ENCODE measurements at regions not wholly inside any gene's neighbourhood (a gene's known extent, or its start where the extent isn't known, plus 50 kb on each side); places are given as distances from the start of the nearest gene placed in this dataset.

DNA sequence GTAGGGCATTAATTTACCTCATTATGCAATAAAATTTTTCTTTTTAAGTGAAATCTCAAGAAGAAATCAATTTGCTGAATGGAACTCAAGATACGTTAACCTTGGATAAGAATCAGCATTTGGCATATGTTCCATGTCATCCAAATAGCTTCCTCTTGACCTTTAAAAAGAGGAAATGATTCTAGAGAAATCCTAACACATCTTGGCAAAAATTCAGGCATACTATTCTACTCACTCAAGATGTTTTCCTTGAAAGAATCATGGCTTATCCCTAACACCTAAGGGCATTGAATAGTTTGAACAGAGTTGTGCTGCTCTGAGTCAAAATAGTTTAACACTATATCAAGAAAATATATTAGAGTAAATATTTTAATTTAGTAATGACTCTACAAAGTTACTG is 678.0 kb downstream of the EPHA4 start:
- H3K27ac ChIP-seq = no peak overlapping the region
- intact Hi-C loops (cut with DNase I) = no loop called here
- H3K27me3 ChIP-seq = no peaks in the 10 kb centered on the region
- WGBS, 2 donors = 25 to 30% methylated on average over 1 of the region's 1 CpG
- no peaks in the 10 kb centered on the region for H3K9me3 ChIP-seq
- TF ChIP-seq POLR2A (IDR thresholded peaks at IDR 0.05) = no peak
- TF ChIP-seq, protein P1, sequence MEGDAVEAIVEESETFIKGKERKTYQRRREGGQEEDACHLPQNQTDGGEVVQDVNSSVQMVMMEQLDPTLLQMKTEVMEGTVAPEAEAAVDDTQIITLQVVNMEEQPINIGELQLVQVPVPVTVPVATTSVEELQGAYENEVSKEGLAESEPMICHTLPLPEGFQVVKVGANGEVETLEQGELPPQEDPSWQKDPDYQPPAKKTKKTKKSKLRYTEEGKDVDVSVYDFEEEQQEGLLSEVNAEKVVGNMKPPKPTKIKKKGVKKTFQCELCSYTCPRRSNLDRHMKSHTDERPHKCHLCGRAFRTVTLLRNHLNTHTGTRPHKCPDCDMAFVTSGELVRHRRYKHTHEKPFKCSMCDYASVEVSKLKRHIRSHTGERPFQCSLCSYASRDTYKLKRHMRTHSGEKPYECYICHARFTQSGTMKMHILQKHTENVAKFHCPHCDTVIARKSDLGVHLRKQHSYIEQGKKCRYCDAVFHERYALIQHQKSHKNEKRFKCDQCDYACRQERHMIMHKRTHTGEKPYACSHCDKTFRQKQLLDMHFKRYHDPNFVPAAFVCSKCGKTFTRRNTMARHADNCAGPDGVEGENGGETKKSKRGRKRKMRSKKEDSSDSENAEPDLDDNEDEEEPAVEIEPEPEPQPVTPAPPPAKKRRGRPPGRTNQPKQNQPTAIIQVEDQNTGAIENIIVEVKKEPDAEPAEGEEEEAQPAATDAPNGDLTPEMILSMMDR (IDR thresholded peaks at IDR 0.05) = no peak
- DNase-seq = no peak
- no peaks in the 10 kb centered on the region for H3K4me1 ChIP-seq
- H3K36me3 ChIP-seq = no peaks in the 10 kb centered on the region
- H3K4me3 ChIP-seq = no peak overlapping the region

DNA sequence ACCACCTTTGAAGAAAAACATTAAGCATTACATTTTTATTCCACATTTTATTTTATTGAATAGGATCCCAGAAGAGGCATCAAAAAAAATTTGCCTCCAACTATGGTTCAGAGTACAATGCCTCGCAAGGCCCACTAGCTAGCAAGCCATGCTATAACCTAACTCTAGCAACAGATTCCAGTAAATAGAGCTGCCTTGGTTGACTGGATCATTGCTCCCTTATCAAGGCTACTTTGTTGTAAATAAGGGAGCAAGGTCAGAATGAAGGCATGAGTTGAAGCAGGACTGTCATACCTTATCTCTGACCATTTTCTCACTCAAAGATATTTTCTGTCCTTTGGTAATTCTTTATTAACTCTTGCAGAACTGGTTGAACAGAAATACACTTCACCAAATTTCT is 672.6 kb downstream of the EPHA4 start:
- intact Hi-C loops (cut with DNase I) = no loop called here
- 82 to 93% methylated on average over 1 of the region's 1 CpG for WGBS, 2 donors
- no peaks in the 10 kb centered on the region for H3K4me1 ChIP-seq
- H3K9me3 ChIP-seq = no peaks in the 10 kb centered on the region
- H3K4me3 ChIP-seq = no peak overlapping the region
- peaks cover 0 to 6% (median 0%) of the 10 kb centered on the region in 4 donors for H3K27me3 ChIP-seq
- DNase-seq = no peak
- H3K36me3 ChIP-seq = no peaks in the 10 kb centered on the region
- TF ChIP-seq POLR2A (IDR thresholded peaks at IDR 0.05) = no peak
- TF ChIP-seq, protein P1 (IDR thresholded peaks at IDR 0.05) = no peak
- no peak overlapping the region for H3K27ac ChIP-seq

DNA sequence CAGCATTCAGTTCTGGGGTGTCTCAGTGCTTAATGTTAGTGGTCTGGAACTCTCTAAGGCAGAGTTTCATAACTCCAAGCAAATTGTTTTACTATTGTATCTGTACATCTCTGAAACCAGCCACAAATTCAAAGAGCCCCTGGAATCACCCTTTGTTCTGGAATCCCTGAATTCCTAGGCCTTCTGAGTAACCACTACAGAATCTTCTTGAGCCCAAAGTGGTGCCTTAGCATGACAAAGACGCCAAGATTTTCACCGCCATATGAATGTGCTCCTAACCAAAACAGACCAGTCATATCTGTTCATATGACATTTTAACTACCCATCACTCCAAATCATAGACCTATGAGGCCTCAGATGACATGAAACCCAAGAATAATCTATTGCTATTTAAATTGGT is 668.1 kb downstream of the EPHA4 start:
- H3K9me3 ChIP-seq = no peaks in the 10 kb centered on the region
- H3K4me3 ChIP-seq = no peak overlapping the region
- no peaks in the 10 kb centered on the region for H3K4me1 ChIP-seq
- intact Hi-C loops (cut with DNase I) = no loop called here
- H3K36me3 ChIP-seq = no peaks in the 10 kb centered on the region
- TF ChIP-seq POLR2A (IDR thresholded peaks at IDR 0.05) = no peak
- TF ChIP-seq, protein P1 (IDR thresholded peaks at IDR 0.05) = no peak
- no peak for DNase-seq
- peaks cover 0 to 6% (median 0%) of the 10 kb centered on the region in 4 donors for H3K27me3 ChIP-seq
- 94 to 95% methylated on average over 2 of the region's 2 CpGs for WGBS, 2 donors
- no peak overlapping the region for H3K27ac ChIP-seq

DNA sequence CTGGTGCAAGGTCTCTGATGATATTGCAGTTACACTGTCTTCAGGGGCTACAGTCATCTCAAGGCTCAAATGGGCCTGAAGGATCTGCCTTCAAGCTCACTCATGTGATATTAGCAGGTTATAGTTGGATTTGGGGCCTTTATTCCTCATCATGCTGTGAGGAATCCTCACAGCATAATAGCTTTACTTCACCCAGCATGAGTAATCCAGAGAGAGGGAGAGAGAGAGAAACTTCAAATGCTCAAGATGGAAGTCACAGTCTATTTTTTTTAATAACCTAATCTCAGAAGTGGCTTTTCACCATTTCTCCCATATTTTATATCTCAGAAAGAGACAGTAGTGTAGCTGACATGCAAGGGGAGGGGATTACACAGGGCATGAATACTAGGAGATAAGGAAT is 658.7 kb downstream of the EPHA4 start:
- H3K27ac ChIP-seq = no peak overlapping the region
- intact Hi-C loops (cut with DNase I) = no loop called here
- no peak for DNase-seq
- H3K9me3 ChIP-seq = no peaks in the 10 kb centered on the region
- H3K4me3 ChIP-seq = no peak overlapping the region
- TF ChIP-seq POLR2A (IDR thresholded peaks at IDR 0.05) = no peak
- TF ChIP-seq, protein P1 (IDR thresholded peaks at IDR 0.05) = no peak
- H3K36me3 ChIP-seq = no peaks in the 10 kb centered on the region
- H3K27me3 ChIP-seq = no peaks in the 10 kb centered on the region
- H3K4me1 ChIP-seq = no peaks in the 10 kb centered on the region

DNA sequence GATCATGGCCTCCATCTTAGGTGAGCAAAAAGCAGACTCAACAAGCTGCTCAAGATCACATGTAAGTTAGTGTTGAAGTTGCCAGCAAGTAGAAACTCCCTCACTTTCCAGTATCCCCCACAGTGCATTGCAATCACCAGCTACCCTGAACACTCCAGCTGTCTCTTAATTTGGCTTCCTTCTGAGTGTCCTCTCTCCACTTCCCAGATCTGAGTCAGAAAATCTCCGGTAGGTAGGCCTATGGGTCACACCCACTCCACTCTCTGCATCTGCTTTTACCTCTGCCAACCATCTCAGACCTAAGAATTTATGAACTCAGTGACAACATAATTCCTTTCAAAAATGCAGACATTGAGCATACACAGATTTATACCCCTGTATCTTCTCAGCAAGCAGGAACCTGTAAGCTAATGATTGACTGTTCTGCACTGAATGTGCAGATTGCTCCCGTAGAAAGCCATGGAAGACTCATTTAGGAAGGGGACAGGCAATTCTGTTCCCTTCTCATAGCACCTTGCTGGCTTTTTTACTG is 656.9 kb downstream of the EPHA4 start:
- no peak overlapping the region for H3K4me3 ChIP-seq
- TF ChIP-seq POLR2A (IDR thresholded peaks at IDR 0.05) = no peak
- TF ChIP-seq, protein P1 (IDR thresholded peaks at IDR 0.05) = no peak
- H3K4me1 ChIP-seq = no peaks in the 10 kb centered on the region
- no peaks in the 10 kb centered on the region for H3K36me3 ChIP-seq
- H3K9me3 ChIP-seq = no peaks in the 10 kb centered on the region
- no peak overlapping the region for H3K27ac ChIP-seq
- no peaks in the 10 kb centered on the region for H3K27me3 ChIP-seq
- intact Hi-C loops (cut with DNase I) = no loop called here
- 38 to 60% methylated on average over 2 of the region's 2 CpGs for WGBS, 2 donors
- DNase-seq = no peak
